A549 (cell line): ENCODE measurements at regions not wholly inside any gene's neighbourhood (a gene's known extent, or its start where the extent isn't known, plus 50 kb on each side); places are given as distances from the start of the nearest gene placed in this dataset.
"Not testable (repeated sequence)": the region's sequence is repeated elsewhere in the genome, so short reads cannot be mapped to it uniquely, and the experiment has no call there.

Source experiments
- ATAC-seq, 2 experiments: fragments of 200-7000 bp in 1 of 2; fragments of >200 bp in 1 of 2; cut with Nextera tagmentation in 1 of 2; cut with Tn5 transposase in 1 of 2; 3 replicates each; pipeline versions ENCODE4 v1.8.0 to v1.9.1; 2018 to 2020; ENCODE audit warnings: mild to moderate bottlenecking in 1 of 2, moderate library complexity in 1 of 2
- CTCF ChIA-PET: fragments of 300-600 bp; sonication (Branson Sonifier 250); formaldehyde crosslinking; extraction: SDS; loops from one replicate; lab custom pipeline; 2021; ENCODE audit warnings: antibody characterized with exemption, inconsistent platforms; lab: Yijun Ruan, JAX
- POLR2A ChIA-PET: fragments of 350-600 bp; formaldehyde crosslinking; extraction: SDS; loops from one replicate; lab custom pipeline; 2021; ENCODE audit warnings: antibody characterized with exemption, inconsistent platforms; lab: Yijun Ruan, JAX
- DNase-seq, 2 experiments: peaks; one replicate each; pipeline versions ENCODE4 v3.0.0 to v3.0.0-alpha.2; 2011 to 2016; ENCODE audit warnings: low read depth in 1 of 2, low spot score in 1 of 2
- FAIRE-seq: peaks from 2 replicates; lab custom pipeline; 2011; peaks lifted over from hg19 to GRCh38; lab: Jason Lieb, UNC
- H3K27ac ChIP-seq, 2 experiments: fragments of >200 bp; sonication (Bioruptor Twin); formaldehyde crosslinking; 3 replicates each; pipeline ENCODE4 v1.5.1; 2016 to 2017
- H3K4me1 ChIP-seq: fragments of >200 bp; sonication (Bioruptor Twin); formaldehyde crosslinking; 3 replicates; pipeline ENCODE4 v1.6.1; 2016
- H3K4me2 ChIP-seq: fragments of >200 bp; sonication (Bioruptor Twin); formaldehyde crosslinking; 3 replicates; pipeline ENCODE4 v1.6.1; 2016
- H3K4me3 ChIP-seq: fragments of >200 bp; sonication (Bioruptor Twin); formaldehyde crosslinking; 3 replicates; pipeline ENCODE4 v1.5.1; 2016
- H3K9me3 ChIP-seq: fragments of >200 bp; sonication (Bioruptor Twin); formaldehyde crosslinking; 3 replicates; pipeline ENCODE4 v1.6.1; 2016
- BHLHE40 ChIP-seq: IDR thresholded peaks from 2 replicates; pipeline ENCODE4 v1.6.1; 2012; ENCODE audit warnings: low read depth, low read length, inconsistent platforms
- CBX2 ChIP-seq: fragments of 200-600 bp; sonication (generic); IDR thresholded peaks from 2 replicates; pipeline ENCODE4 v1.6.1; 2016; ENCODE audit warnings: low read depth, mild to moderate bottlenecking, borderline replicate concordance
- CBX8 ChIP-seq: fragments of 200-600 bp; sonication (generic); IDR thresholded peaks from 2 replicates; pipeline ENCODE4 v1.6.1; 2016
- CHD2 ChIP-seq: fragments of 150-350 bp; IDR thresholded peaks from 2 replicates; pipeline ENCODE4 v1.6.1; 2014; ENCODE audit warnings: low read length; ENCODE audit not compliant: partially characterized antibody
- CTCF ChIP-seq: fragments of >200 bp; sonication (Bioruptor Twin); formaldehyde crosslinking; IDR thresholded peaks from 3 replicates; pipeline ENCODE4 v1.5.1; 2016
- ESRRA ChIP-seq: fragments of 150-350 bp; IDR thresholded peaks from 2 replicates; pipeline ENCODE4 v1.6.1; 2014; ENCODE audit warnings: mild to moderate bottlenecking, low read length, borderline replicate concordance
- FOSL2 ChIP-seq, 2 experiments: fragments of 450-650 bp in 1 of 2; fragments of >200 bp in 1 of 2; sonication (Bioruptor Twin) in 1 of 2; formaldehyde crosslinking; IDR thresholded peaks; 2 replicates each; pipeline versions ENCODE4 v1.5.0 to v1.6.1; 2016 to 2020; ENCODE audit warnings: mild to moderate bottlenecking in 1 of 2, moderate library complexity in 1 of 2
- KDM1A ChIP-seq: fragments of 200-600 bp; sonication (generic); IDR thresholded peaks from 2 replicates; pipeline ENCODE4 v1.6.1; 2016; ENCODE audit warnings: low read depth, mild to moderate bottlenecking
- KDM5A ChIP-seq: fragments of 200-600 bp; sonication (generic); IDR thresholded peaks from 2 replicates; pipeline ENCODE4 v1.6.1; 2016; ENCODE audit warnings: antibody characterized with exemption, mild to moderate bottlenecking
- MAFK ChIP-seq: fragments of 450-650 bp; IDR thresholded peaks from 2 replicates; pipeline ENCODE4 v1.6.1; 2014; ENCODE audit not compliant: partially characterized antibody
- PHF8 ChIP-seq: fragments of 200-600 bp; sonication (generic); IDR thresholded peaks from 2 replicates; pipeline ENCODE4 v1.6.1; 2016; ENCODE audit warnings: low read depth, mild to moderate bottlenecking, antibody characterized with exemption, moderate library complexity, borderline replicate concordance
- RARB ChIP-seq: fragments of 250-450 bp; sonication (Bioruptor Pico); IDR thresholded peaks from 2 replicates; pipeline ENCODE4 v1.8.0; 2021; ENCODE audit warnings: mild to moderate bottlenecking, moderate library complexity
- TP53 ChIP-seq: fragments of 250-450 bp; sonication (Bioruptor Pico); IDR thresholded peaks from 2 replicates; pipeline ENCODE4 v1.5.0; 2021; ENCODE audit warnings: mild to moderate bottlenecking, moderate library complexity
- ZFP36 ChIP-seq: fragments of 450-650 bp; IDR thresholded peaks from 2 replicates; pipeline ENCODE4 v1.6.1; 2014; ENCODE audit warnings: borderline replicate concordance; ENCODE audit not compliant: partially characterized antibody
- WGBS: methylation state at CpG from one replicate; pipeline ENCODE4 v1.1.6; 2017; ENCODE audit errors: missing lambda C conversion rate; 5-methylcytosine and 5-hydroxymethylcytosine counted together

GRCh38 chrX:9401051-9401450 is 63.8 kb upstream of the TBL1X start:
- no peak overlapping the region for H3K27ac ChIP-seq
- FAIRE-seq, result no peak

GRCh38 chrX:9403374-9403773 is 61.5 kb upstream of the TBL1X start:
- POLR2A ChIA-PET, result no interaction called here
- H3K4me2 ChIP-seq, result no peak overlapping the region
- WGBS, result 56% methylated on average over 4 of the region's 4 CpGs
- ATAC-seq (no peak), FAIRE-seq (no peak), DNase-seq (no peak)
- no peaks in the 10 kb centered on the region for H3K4me1 ChIP-seq
- CTCF ChIA-PET, result interaction anchor here (0.6 to 0.7 kb wide), 2 partner anchors 10 to 14 kb away, joined by 3 to 4 read pairs; no protein-coding TSS in a partner anchor
- TF ChIP-seq FOSL2 (IDR thresholded peaks at IDR 0.05) (no peak), FOSL2 (CRISPR knock-in tag; IDR thresholded peaks at IDR 0.05) (no peak), ESRRA (no peak), TP53 (CRISPR knock-in tag) (no peak), CHD2 (no peak)
- no peak overlapping the region for H3K27ac ChIP-seq
- H3K9me3 ChIP-seq, result no peaks in the 10 kb centered on the region
- H3K4me3 ChIP-seq, result no peak overlapping the region

More at GRCh38 chrX:9401051-9401450, 63.8 kb upstream of the TBL1X start:
- peaks cover 12% of the 10 kb centered on the region for H3K4me1 ChIP-seq
- POLR2A ChIA-PET, result no interaction called here
- DNase-seq (no peak), ATAC-seq (no peak)
- no peak for TF ChIP-seq FOSL2 (IDR thresholded peaks at IDR 0.05)
- no peak for TF ChIP-seq FOSL2 (CRISPR knock-in tag; IDR thresholded peaks at IDR 0.05)
- no peak for TF ChIP-seq CBX2
- no peak for TF ChIP-seq BHLHE40
- TF ChIP-seq CBX8, result no peak
- TF ChIP-seq MAFK, result no peak
- no peak for TF ChIP-seq CHD2
- TF ChIP-seq PHF8, result no peak
- no peak for TF ChIP-seq KDM5A
- no peak for TF ChIP-seq CTCF
- no peak for TF ChIP-seq KDM1A
- no peak for TF ChIP-seq ZFP36
- TF ChIP-seq RARB (CRISPR knock-in tag), result no peak
- no peaks in the 10 kb centered on the region for H3K9me3 ChIP-seq
- H3K4me3 ChIP-seq, result no peak overlapping the region
- WGBS, result 85% methylated on average over 6 of the region's 6 CpGs
- CTCF ChIA-PET, result no interaction called here
- H3K4me2 ChIP-seq, result no peak overlapping the region

GRCh38 chrX:9405635-9406034 is 59.2 kb upstream of the TBL1X start:
- CTCF ChIA-PET, H3K9me3 ChIP-seq, H3K4me2 ChIP-seq, POLR2A ChIA-PET, H3K27ac ChIP-seq, ATAC-seq, H3K4me1 ChIP-seq, H3K4me3 ChIP-seq: not testable (repeated sequence)
- DNase-seq (peak in 1 of 2 experiments; percentile 7), FAIRE-seq (peak; percentile 99)
- WGBS, result 69% methylated on average over 9 of the region's 9 CpGs

GRCh38 chrX:9410889-9411288 is 54.0 kb upstream of the TBL1X start:
- DNase-seq, H3K4me3 ChIP-seq, POLR2A ChIA-PET, ATAC-seq, H3K9me3 ChIP-seq, FAIRE-seq, H3K27ac ChIP-seq, H3K4me2 ChIP-seq, H3K4me1 ChIP-seq, CTCF ChIA-PET: not testable (repeated sequence)
- WGBS, result 74% methylated on average over 8 of the region's 11 CpGs

GRCh38 chrX:9411682-9412081 is 53.2 kb upstream of the TBL1X start:
- ATAC-seq, H3K27ac ChIP-seq, H3K9me3 ChIP-seq, H3K4me2 ChIP-seq, POLR2A ChIA-PET, FAIRE-seq, CTCF ChIA-PET, DNase-seq, H3K4me3 ChIP-seq, H3K4me1 ChIP-seq: not testable (repeated sequence)
- WGBS, result 77% methylated on average over 16 of the region's 16 CpGs
